H54 (cell line): ENCODE measurements at regions not wholly inside any gene's neighbourhood (a gene's known extent, or its start where the extent isn't known, plus 50 kb on each side); places are given as distances from the start of the nearest gene placed in this dataset.

Source experiments
- DNase-seq: peaks from one replicate; pipeline ENCODE4 v3.0.0; 2011; ENCODE audit warnings: low spot score, mixed read lengths; ENCODE audit not compliant: insufficient read length
- FAIRE-seq: peaks from 3 replicates; lab custom pipeline; 2011; peaks lifted over from hg19 to GRCh38; lab: Jason Lieb, UNC
- POLR2A ChIP-seq: IDR thresholded peaks from 2 replicates; pipeline ENCODE4 v1.6.1; 2011; ENCODE audit warnings: low read depth, mild to moderate bottlenecking, low read length

- FAIRE-seq (no peak), DNase-seq (no peak)
- no peak for TF ChIP-seq POLR2A
Measured at GRCh38 chr5:153039501-153039900, 451.0 kb upstream of the GRIA1 start.

GRCh38 chr5:153043886-153044285, 446.6 kb upstream of the GRIA1 start:
- no peak for DNase-seq
- TF ChIP-seq POLR2A = no peak
- no peak for FAIRE-seq

GRCh38 chr5:153050496-153051179, 439.8 kb upstream of the GRIA1 start:
- DNase-seq (no peak), FAIRE-seq (no peak)
- TF ChIP-seq POLR2A = no peak

- DNase-seq (no peak), FAIRE-seq (no peak)
Measured at GRCh38 chr5:153066281-153066680, 424.2 kb upstream of the GRIA1 start.

GRCh38 chr5:153067869-153068268, 422.6 kb upstream of the GRIA1 start:
- TF ChIP-seq POLR2A = no peak
- FAIRE-seq = no peak
- DNase-seq = no peak

More at GRCh38 chr5:153066281-153066680, 424.2 kb upstream of the GRIA1 start:
- TF ChIP-seq POLR2A = no peak

- no peak for TF ChIP-seq POLR2A
- no peak for DNase-seq
- FAIRE-seq = no peak
Measured at GRCh38 chr5:153079396-153079795, 411.1 kb upstream of the GRIA1 start.

GRCh38 chr5:153080940-153081339, 409.5 kb upstream of the GRIA1 start:
- TF ChIP-seq POLR2A = no peak
- DNase-seq (no peak), FAIRE-seq (no peak)

GRCh38 chr5:153081385-153081784, 409.1 kb upstream of the GRIA1 start:
- FAIRE-seq (no peak), DNase-seq (no peak)
- TF ChIP-seq POLR2A = no peak

- TF ChIP-seq POLR2A = no peak
- FAIRE-seq = no peak
- DNase-seq = no peak
Measured at GRCh38 chr5:153084511-153084910, 406.0 kb upstream of the GRIA1 start.

- TF ChIP-seq POLR2A = no peak
- no peak for DNase-seq
- FAIRE-seq = no peak
Measured at GRCh38 chr5:153086486-153086885, 404.0 kb upstream of the GRIA1 start.

GRCh38 chr5:153088538-153088937, 401.9 kb upstream of the GRIA1 start:
- no peak for DNase-seq
- TF ChIP-seq POLR2A = no peak
- no peak for FAIRE-seq

GRCh38 chr5:153094333-153094732, 396.1 kb upstream of the GRIA1 start:
- FAIRE-seq (no peak), DNase-seq (no peak)
- no peak for TF ChIP-seq POLR2A

- FAIRE-seq (no peak), DNase-seq (no peak)
- TF ChIP-seq POLR2A = no peak
Measured at GRCh38 chr5:153096381-153096780, 394.1 kb upstream of the GRIA1 start.

GRCh38 chr5:153099328-153099727, 391.1 kb upstream of the GRIA1 start:
- no peak for TF ChIP-seq POLR2A
- DNase-seq = no peak
- FAIRE-seq = no peak
